ENCODE measurements at regions not wholly inside any gene's neighbourhood (a gene's known extent, or its start where the extent isn't known, plus 50 kb on each side); places are given as distances from the start of the nearest gene placed in this dataset.

DNA sequence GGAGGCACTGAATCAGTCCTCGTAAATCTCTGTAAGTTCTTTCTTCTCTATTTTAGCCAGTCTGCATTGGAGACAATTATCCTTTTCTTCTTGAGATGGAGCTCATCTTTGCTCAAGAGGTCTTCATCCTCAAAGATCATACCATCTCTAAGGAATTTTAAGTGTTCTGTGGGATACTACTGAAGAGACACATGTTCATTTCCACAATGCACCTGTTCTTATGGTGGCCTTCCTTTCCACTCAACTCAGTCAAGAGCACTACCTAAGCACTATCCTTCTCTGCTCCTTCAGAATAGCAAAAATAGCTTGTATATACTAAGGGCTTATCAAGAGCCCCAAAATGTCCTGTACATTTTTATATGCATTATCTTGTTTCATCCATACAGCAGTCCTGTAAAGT is 214.0 kb downstream of the KLF5 start:
- Histone ChIP-seq H3K27me3 (ENCODE audit: insufficient read depth, low read length) (no peaks in the 10 kb centered on the region), H3K9ac (ENCODE audit: low read depth, low read length) (no peak overlapping the region)
- 95% methylated on average over 1 of the region's 1 CpG for WGBS

DNA sequence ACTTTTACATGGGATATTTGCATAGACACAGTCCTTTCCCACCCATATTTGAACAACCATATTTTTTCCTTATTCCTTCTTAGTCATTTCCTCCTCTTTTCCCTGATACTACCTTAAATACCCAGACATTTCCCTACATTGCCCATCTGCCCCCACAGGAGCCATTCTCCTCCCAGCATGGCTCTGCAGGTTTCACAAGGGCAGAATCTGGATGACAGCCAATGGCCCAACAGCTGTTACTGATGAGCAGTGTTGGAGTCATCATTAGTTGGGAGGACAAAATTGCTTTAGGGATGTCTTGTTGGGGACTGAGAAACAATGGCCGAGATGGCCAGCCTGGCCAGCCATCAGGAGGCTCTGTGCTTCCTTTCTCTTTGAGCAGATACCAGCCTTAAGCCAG is 209.5 kb downstream of the KLF5 start:
- Histone ChIP-seq H3K4me1 (ENCODE audit: insufficient read depth, low read length) (no peaks in the 10 kb centered on the region), H3K27ac (ENCODE audit: low read depth, low read length) (no peak overlapping the region), H3K9ac (ENCODE audit: low read depth, low read length) (no peak overlapping the region), H3K9me3 (ENCODE audit: insufficient read depth, low read depth, low read length) (no peaks in the 10 kb centered on the region), H3K36me3 (ENCODE audit: insufficient read depth, low read length) (no peaks in the 10 kb centered on the region), H3K27me3 (ENCODE audit: insufficient read depth, low read length) (no peaks in the 10 kb centered on the region), H3K4me3 (ENCODE audit: low read length) (no peak overlapping the region)
- 97% methylated on average over 1 of the region's 1 CpG for WGBS

More for the DNA sequence above, 214.0 kb downstream of the KLF5 start:
- Histone ChIP-seq H3K36me3 (ENCODE audit: insufficient read depth, low read length) (no peaks in the 10 kb centered on the region), H3K4me1 (ENCODE audit: insufficient read depth, low read length) (no peaks in the 10 kb centered on the region), H3K4me3 (ENCODE audit: low read length) (no peak overlapping the region), H3K9me3 (ENCODE audit: insufficient read depth, low read depth, low read length) (no peaks in the 10 kb centered on the region), H3K27ac (ENCODE audit: low read depth, low read length) (no peak overlapping the region)

DNA sequence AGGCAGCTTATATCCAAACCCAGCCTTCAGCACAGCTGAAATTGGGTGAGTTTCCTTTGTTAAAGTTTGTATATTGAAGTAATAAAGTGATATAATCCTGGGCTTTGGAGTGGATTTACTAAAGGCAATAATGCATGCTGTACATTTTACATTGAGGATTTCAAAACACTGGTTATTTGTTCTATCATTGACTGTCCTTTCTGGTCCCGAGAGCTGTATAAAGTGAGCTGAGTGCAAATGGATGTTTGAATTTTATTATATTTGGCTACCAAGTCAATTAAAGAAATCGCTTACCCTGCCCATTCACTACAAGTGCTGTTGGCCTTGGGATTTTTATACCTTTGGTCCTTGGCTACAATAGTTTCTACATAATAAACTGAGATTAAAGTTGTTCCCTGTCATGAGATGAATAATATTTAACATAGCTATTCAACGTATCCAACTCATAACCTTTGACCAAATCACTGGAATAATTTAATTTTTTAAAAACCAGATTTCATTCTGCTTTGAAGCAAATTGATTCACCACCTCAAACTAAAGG is 207.9 kb downstream of the KLF5 start:
- H3K27ac ChIP-seq (ENCODE audit: low read depth, low read length) = no peak overlapping the region
- H3K27me3 ChIP-seq (ENCODE audit: insufficient read depth, low read length) = no peaks in the 10 kb centered on the region
- no peaks in the 10 kb centered on the region for H3K36me3 ChIP-seq (ENCODE audit: insufficient read depth, low read length)
- no peak overlapping the region for H3K4me3 ChIP-seq (ENCODE audit: low read length)
- no peaks in the 10 kb centered on the region for H3K9me3 ChIP-seq (ENCODE audit: insufficient read depth, low read depth, low read length)
- H3K9ac ChIP-seq (ENCODE audit: low read depth, low read length) = no peak overlapping the region
- no peaks in the 10 kb centered on the region for H3K4me1 ChIP-seq (ENCODE audit: insufficient read depth, low read length)
- WGBS = 89% methylated on average over 2 of the region's 3 CpGs

GRCh38 chr13:73262862-73263627 is 204.2 kb downstream of the KLF5 start:
- no peaks in the 10 kb centered on the region for H3K4me1 ChIP-seq (ENCODE audit: insufficient read depth, low read length)
- H3K27ac ChIP-seq (ENCODE audit: low read depth, low read length) = no peak overlapping the region
- H3K27me3 ChIP-seq (ENCODE audit: insufficient read depth, low read length) = no peaks in the 10 kb centered on the region
- H3K9ac ChIP-seq (ENCODE audit: low read depth, low read length) = no peak overlapping the region
- no peaks in the 10 kb centered on the region for H3K36me3 ChIP-seq (ENCODE audit: insufficient read depth, low read length)
- H3K9me3 ChIP-seq (ENCODE audit: insufficient read depth, low read depth, low read length) = no peaks in the 10 kb centered on the region
- WGBS = 94% methylated on average over 4 of the region's 5 CpGs
- no peak overlapping the region for H3K4me3 ChIP-seq (ENCODE audit: low read length)

DNA sequence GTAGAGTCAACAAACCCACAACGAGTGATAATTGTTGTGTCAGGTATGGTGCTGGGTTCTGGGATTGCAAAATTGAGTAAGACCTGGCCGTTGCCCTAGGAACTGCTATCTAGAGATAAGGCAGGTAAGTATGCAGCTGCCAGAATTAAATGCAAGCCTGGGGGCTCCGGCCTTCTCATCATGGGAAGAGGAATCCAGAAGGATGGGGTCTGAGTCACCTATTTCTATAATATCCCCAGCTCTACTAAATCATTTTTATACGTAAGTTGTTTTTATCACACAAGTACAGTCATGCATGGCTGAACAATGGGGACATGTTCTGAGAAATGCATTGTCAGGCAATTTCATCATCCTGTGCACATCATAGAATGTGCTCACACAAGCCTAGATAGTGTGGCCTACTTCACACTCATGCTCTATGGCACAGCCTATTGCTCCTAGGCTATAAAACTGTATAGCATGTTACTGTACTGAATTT is 203.0 kb downstream of the KLF5 start:
- WGBS = 75% methylated on average over 3 of the region's 4 CpGs
- Histone ChIP-seq H3K27ac (ENCODE audit: low read depth, low read length) (no peak overlapping the region), H3K4me3 (ENCODE audit: low read length) (no peak overlapping the region)

GRCh38 chr13:73259061-73260017 is 200.5 kb downstream of the KLF5 start:
- Histone ChIP-seq H3K27ac (ENCODE audit: low read depth, low read length) (no peak overlapping the region), H3K9ac (ENCODE audit: low read depth, low read length) (no peak overlapping the region), H3K9me3 (ENCODE audit: insufficient read depth, low read depth, low read length) (no peaks in the 10 kb centered on the region), H3K36me3 (ENCODE audit: insufficient read depth, low read length) (no peaks in the 10 kb centered on the region), H3K4me3 (ENCODE audit: low read length) (no peak overlapping the region), H3K4me1 (ENCODE audit: insufficient read depth, low read length) (no peaks in the 10 kb centered on the region), H3K27me3 (ENCODE audit: insufficient read depth, low read length) (no peaks in the 10 kb centered on the region)
- 90% methylated on average over 13 of the region's 14 CpGs for WGBS

More for the DNA sequence above, 203.0 kb downstream of the KLF5 start:
- H3K4me1 ChIP-seq (ENCODE audit: insufficient read depth, low read length) = no peaks in the 10 kb centered on the region
- H3K9me3 ChIP-seq (ENCODE audit: insufficient read depth, low read depth, low read length) = no peaks in the 10 kb centered on the region
- H3K9ac ChIP-seq (ENCODE audit: low read depth, low read length) = no peak overlapping the region
- no peaks in the 10 kb centered on the region for H3K36me3 ChIP-seq (ENCODE audit: insufficient read depth, low read length)
- no peaks in the 10 kb centered on the region for H3K27me3 ChIP-seq (ENCODE audit: insufficient read depth, low read length)

DNA sequence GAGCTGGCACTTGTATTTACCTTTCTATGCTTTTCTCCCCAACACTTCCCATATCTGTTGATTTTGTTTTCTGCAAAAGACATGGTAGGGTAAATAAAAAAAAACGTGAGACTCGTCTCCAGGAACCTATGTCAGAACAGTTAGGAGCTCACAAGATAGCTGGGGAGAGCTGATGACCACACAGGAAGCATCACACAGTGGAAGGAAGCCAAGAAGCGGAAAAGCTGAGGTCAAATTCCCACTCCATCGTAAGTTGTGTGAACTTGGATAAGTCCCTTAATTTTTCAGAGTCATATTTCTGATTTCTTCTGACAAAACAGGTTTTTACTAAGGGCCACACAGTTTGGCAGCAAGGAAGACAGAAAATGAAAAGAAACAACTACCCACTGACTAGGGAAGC is 199.6 kb downstream of the KLF5 start:
- Histone ChIP-seq H3K9me3 (ENCODE audit: insufficient read depth, low read depth, low read length) (no peaks in the 10 kb centered on the region), H3K4me1 (ENCODE audit: insufficient read depth, low read length) (no peaks in the 10 kb centered on the region), H3K9ac (ENCODE audit: low read depth, low read length) (no peak overlapping the region), H3K36me3 (ENCODE audit: insufficient read depth, low read length) (no peaks in the 10 kb centered on the region), H3K27me3 (ENCODE audit: insufficient read depth, low read length) (no peaks in the 10 kb centered on the region), H3K4me3 (ENCODE audit: low read length) (no peak overlapping the region), H3K27ac (ENCODE audit: low read depth, low read length) (no peak overlapping the region)
- WGBS = 86% methylated on average over 4 of the region's 4 CpGs

GRCh38 chr13:73254827-73255226 is 196.0 kb downstream of the KLF5 start:
- WGBS = 91% methylated on average over 2 of the region's 2 CpGs
- Histone ChIP-seq H3K4me3 (ENCODE audit: low read length) (no peak overlapping the region), H3K9ac (ENCODE audit: low read depth, low read length) (no peak overlapping the region), H3K4me1 (ENCODE audit: insufficient read depth, low read length) (peaks cover 12% of the 10 kb centered on the region), H3K27me3 (ENCODE audit: insufficient read depth, low read length) (no peaks in the 10 kb centered on the region), H3K36me3 (ENCODE audit: insufficient read depth, low read length) (no peaks in the 10 kb centered on the region), H3K9me3 (ENCODE audit: insufficient read depth, low read depth, low read length) (no peaks in the 10 kb centered on the region), H3K27ac (ENCODE audit: low read depth, low read length) (no peak overlapping the region)

DNA sequence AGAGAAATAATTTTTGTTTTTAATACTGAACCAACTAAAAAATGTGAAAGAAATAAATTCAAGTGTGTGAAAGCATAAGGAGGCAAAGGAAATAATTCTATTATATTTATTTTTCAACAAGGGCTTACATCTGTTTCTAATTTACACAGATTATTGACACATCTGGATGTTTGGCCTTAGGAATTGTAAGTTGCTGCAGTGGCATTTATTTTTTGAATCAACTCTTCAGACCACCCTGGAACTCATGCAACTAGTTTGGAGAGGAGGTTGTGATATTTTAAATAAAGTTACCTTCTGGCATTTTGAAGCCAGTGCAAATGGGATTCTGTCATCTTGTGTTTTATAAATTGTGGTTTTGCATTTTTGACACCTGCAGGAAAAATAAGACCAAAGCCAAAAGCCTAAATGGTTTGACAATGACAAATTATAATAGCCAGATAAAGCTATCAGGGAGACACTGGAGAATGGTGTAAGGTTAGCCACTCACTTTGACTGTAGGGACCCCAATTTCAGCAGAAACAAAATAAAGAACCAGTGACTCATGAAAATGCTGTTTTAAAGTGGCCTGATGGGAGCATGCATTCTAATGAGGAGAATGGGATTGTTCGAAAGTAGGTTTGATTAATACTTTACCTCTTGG is 192.9 kb downstream of the KLF5 start:
- H3K36me3 ChIP-seq (ENCODE audit: insufficient read depth, low read length) = no peaks in the 10 kb centered on the region
- H3K4me1 ChIP-seq (ENCODE audit: insufficient read depth, low read length) = peaks cover 24% of the 10 kb centered on the region
- H3K9me3 ChIP-seq (ENCODE audit: insufficient read depth, low read depth, low read length) = no peaks in the 10 kb centered on the region
- no peak overlapping the region for H3K27ac ChIP-seq (ENCODE audit: low read depth, low read length)
- H3K27me3 ChIP-seq (ENCODE audit: insufficient read depth, low read length) = no peaks in the 10 kb centered on the region
- WGBS = 95% methylated on average over 1 of the region's 1 CpG
- no peak overlapping the region for H3K4me3 ChIP-seq (ENCODE audit: low read length)
- no peak overlapping the region for H3K9ac ChIP-seq (ENCODE audit: low read depth, low read length)

DNA sequence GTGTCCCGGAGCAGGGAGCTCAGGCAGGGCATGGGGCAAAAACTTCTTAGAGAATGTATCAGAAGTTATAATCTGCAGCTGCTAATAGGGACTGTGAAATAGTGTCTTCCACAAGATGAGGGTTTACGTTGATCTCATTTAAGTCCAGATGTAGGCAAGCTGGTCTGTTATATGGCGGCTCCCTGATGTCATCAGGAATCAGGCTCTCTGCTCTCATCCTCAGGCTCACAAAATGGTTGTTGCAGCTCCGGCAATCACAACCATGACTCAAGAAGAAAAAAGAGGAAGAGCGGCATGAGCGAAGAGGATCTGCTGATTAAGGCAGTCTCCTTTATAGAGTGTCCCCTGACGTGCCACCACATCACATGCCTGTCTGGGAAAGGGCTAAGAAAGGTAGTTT is 191.3 kb downstream of the KLF5 start:
- H3K9ac ChIP-seq (ENCODE audit: low read depth, low read length) = no peak overlapping the region
- peaks cover 24% of the 10 kb centered on the region for H3K4me1 ChIP-seq (ENCODE audit: insufficient read depth, low read length)
- no peaks in the 10 kb centered on the region for H3K9me3 ChIP-seq (ENCODE audit: insufficient read depth, low read depth, low read length)
- no peaks in the 10 kb centered on the region for H3K27me3 ChIP-seq (ENCODE audit: insufficient read depth, low read length)
- H3K36me3 ChIP-seq (ENCODE audit: insufficient read depth, low read length) = no peaks in the 10 kb centered on the region
- WGBS = 94% methylated on average over 7 of the region's 7 CpGs
- no peak overlapping the region for H3K4me3 ChIP-seq (ENCODE audit: low read length)
- H3K27ac ChIP-seq (ENCODE audit: low read depth, low read length) = no peak overlapping the region

All from HUES64 (cell line).